HepG2 (cell line): ENCODE measurements at regions not wholly inside any gene's neighbourhood (a gene's known extent, or its start where the extent isn't known, plus 50 kb on each side); places are given as distances from the start of the nearest gene placed in this dataset.
A peak's percentile ranks its signal among the peaks of the same experiment; 100 is the strongest.

Source experiments
- AFF4 ChIP-seq: sonication (generic); formaldehyde crosslinking; IDR thresholded peaks from 2 replicates; pipeline ENCODE4 v1.4.0; 2020; ENCODE audit warnings: missing genetic modification reagents
- ARID3A ChIP-seq: IDR thresholded peaks from 2 replicates; pipeline ENCODE4 v1.6.1; 2012; ENCODE audit warnings: low read depth, low read length, improper control_type of control experiment
- ATF2 ChIP-seq: sonication (generic); formaldehyde crosslinking; IDR thresholded peaks from 2 replicates; pipeline ENCODE4 v1.4.0; 2020; ENCODE audit warnings: missing genetic modification reagents
- ERF ChIP-seq: IDR thresholded peaks from 2 replicates; pipeline ENCODE4 v1.6.1; 2018; ENCODE audit warnings: missing biosample characterization, missing genetic modification reagents
- FOXA3 ChIP-seq: IDR thresholded peaks from 2 replicates; pipeline ENCODE4 v1.6.1; 2016; ENCODE audit warnings: missing genetic modification reagents, missing compliant biosample characterization
- FOXK1 ChIP-seq: sonication (generic); formaldehyde crosslinking; IDR thresholded peaks from 2 replicates; pipeline ENCODE4 v1.4.0; 2020; ENCODE audit warnings: low read depth, missing genetic modification reagents, borderline replicate concordance
- FOXP1 ChIP-seq, 2 experiments: fragments of 450-650 bp in 1 of 2; IDR thresholded peaks; 2 replicates each; pipeline ENCODE4 v1.6.1; 2017 to 2018; ENCODE audit warnings: antibody characterized with exemption in 1 of 2
- GATAD1 ChIP-seq: IDR thresholded peaks from 2 replicates; pipeline ENCODE4 v1.6.1; 2016; ENCODE audit warnings: missing genetic modification reagents, missing compliant biosample characterization
- HHEX ChIP-seq: IDR thresholded peaks from 2 replicates; pipeline ENCODE4 v1.6.1; 2016; ENCODE audit warnings: control low read depth
- HMG20B ChIP-seq: conservative IDR thresholded peaks from 2 replicates; pipeline ENCODE4 v1.6.1; 2016; ENCODE audit warnings: missing genetic modification reagents, missing compliant biosample characterization
- ISL2 ChIP-seq: sonication (generic); formaldehyde crosslinking; IDR thresholded peaks from 2 replicates; pipeline ENCODE4 v1.5.0; 2020; ENCODE audit warnings: missing genetic modification reagents
- LCORL ChIP-seq, 2 experiments: fragments of 450-650 bp in 1 of 2; sonication (generic) in 1 of 2; formaldehyde crosslinking in 1 of 2; IDR thresholded peaks; 2 replicates each; pipeline versions ENCODE4 v1.5.0 to v1.6.1; 2017 to 2020; ENCODE audit warnings: antibody characterized with exemption in 1 of 2, missing genetic modification reagents in 1 of 2
- SIX4 ChIP-seq: sonication (generic); formaldehyde crosslinking; IDR thresholded peaks from 2 replicates; pipeline ENCODE4 v1.4.0; 2020; ENCODE audit warnings: missing genetic modification reagents
- TCF7 ChIP-seq: sonication (generic); IDR thresholded peaks from 2 replicates; pipeline ENCODE4 v1.6.1; 2016; ENCODE audit warnings: antibody characterized with exemption, low read depth
- TFAP4 ChIP-seq: sonication (generic); IDR thresholded peaks from 2 replicates; pipeline ENCODE4 v1.6.1; 2016; ENCODE audit warnings: low read depth, borderline replicate concordance
- ZNF710 ChIP-seq: sonication (generic); formaldehyde crosslinking; IDR thresholded peaks from 2 replicates; pipeline ENCODE4 v1.5.0; 2020; ENCODE audit warnings: mild to moderate bottlenecking, missing genetic modification reagents, borderline replicate concordance

GRCh38 chr2:180763263-180763989, 217.0 kb upstream of the UBE2E3 start (continued):
- TF ChIP-seq ATF2 (CRISPR knock-in tag) (peak; percentile 70), TFAP4 (no peak; the same call in 1 of the 2 replicates), ISL2 (CRISPR knock-in tag) (peak; percentile 97), ZNF710 (peak; percentile 67), GATAD1 (CRISPR knock-in tag) (peak; percentile 67; the same call in 1 of the 2 replicates), HMG20B (CRISPR knock-in tag) (peak; percentile 55; the same call in 1 of the 2 replicates), ERF (CRISPR knock-in tag) (peak; percentile 61; the same call in 1 of the 2 replicates), FOXA3 (CRISPR knock-in tag) (peak; percentile 100), HHEX (peak; percentile 86), SIX4 (peak; percentile 54; the same call in 1 of the 2 replicates), FOXK1 (peak; percentile 83), ARID3A (peak; percentile 100), FOXP1 (IDR thresholded peaks at IDR 0.05) (no peak), FOXP1 (CRISPR knock-in tag; IDR thresholded peaks at IDR 0.05) (peak; percentile 90), LCORL (IDR thresholded peaks at IDR 0.05) (no peak), LCORL (CRISPR knock-in tag; IDR thresholded peaks at IDR 0.05) (peak; percentile 50; the same call in 1 of the 2 replicates), TCF7 (peak; percentile 70), AFF4 (no peak)
